ENCODE measurements at regions not wholly inside any gene's neighbourhood (a gene's known extent, or its start where the extent isn't known, plus 50 kb on each side); places are given as distances from the start of the nearest gene placed in this dataset.
"Not testable (repeated sequence)": the region's sequence is repeated elsewhere in the genome, so short reads cannot be mapped to it uniquely, and the experiment has no call there.

DNA sequence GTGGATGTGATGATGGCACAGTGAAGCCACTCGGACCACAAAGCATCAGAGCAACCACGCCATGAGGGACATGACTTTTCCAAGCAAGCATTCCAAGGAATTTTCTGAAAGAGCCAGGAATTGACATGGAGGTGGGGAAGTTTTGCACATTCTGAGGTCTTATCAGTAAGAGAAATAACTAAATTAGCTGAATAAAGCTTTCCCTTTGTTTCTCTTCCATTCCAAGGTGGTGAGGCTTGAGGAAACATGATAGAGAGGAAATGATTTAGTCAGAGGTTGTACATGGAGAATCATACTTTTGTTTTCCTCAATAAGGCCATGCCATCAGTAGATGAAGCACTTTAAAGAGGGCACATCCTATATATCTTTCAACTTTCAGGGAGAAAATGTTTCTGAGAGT is 115.7 kb upstream of the MMADHC start:
- ChIA-PET CTCF (no interaction called here), POLR2A (no interaction called here)

- POLR2A ChIA-PET, result no interaction called here
- CTCF ChIA-PET, result no interaction called here
Observed at GRCh38 chr2:149702571-149702970, 115.0 kb upstream of the MMADHC start.

GRCh38 chr2:149701241-149701640 is 113.7 kb upstream of the MMADHC start:
- ChIA-PET CTCF (no interaction called here), POLR2A (no interaction called here)

DNA sequence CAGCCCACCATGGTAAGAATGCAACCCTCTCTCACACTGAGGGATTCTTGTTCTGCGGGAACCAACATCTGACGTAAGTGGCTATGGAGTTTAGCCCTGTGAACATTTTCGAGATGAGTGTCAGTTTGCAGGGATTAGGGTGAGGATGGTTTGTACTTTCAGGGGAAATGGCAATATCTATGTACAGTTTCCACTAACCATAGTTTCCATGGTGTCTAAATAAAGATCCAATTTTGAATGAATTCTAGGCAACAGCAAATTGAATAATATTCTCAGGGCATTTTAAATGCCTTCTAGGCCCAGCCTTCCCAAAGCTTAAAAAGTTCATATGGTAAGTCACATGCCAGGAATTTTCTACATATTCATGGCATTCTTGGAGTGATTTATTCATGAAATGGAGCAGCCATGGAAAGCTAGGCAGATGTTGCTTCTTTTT is 105.4 kb upstream of the MMADHC start:
- CTCF ChIA-PET, result no interaction called here
- POLR2A ChIA-PET, result no interaction called here

GRCh38 chr2:149690825-149691224 is 103.2 kb upstream of the MMADHC start:
- CTCF ChIA-PET, result no interaction called here

DNA sequence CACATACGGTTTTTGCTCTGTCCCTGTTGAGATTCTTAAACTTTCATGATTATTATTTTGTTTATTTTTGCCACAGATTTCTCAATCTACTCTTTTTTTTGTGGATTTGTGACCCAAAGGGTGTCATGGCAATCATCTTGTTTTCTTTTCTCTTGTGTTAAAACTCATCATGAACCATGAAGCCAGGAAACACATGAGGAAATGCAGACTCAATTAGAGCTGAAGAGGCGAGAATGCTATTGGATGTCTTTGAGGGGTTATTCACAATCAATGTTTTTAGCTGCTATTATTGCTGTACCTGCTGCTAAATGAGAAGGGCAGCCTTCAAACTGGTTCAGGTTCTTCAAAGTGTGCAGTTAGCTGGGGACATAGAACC is 99.5 kb upstream of the MMADHC start:
- ChIA-PET CTCF (no interaction called here), POLR2A (no interaction called here)

More at GRCh38 chr2:149690825-149691224, 103.2 kb upstream of the MMADHC start:
- POLR2A ChIA-PET, result no interaction called here

DNA sequence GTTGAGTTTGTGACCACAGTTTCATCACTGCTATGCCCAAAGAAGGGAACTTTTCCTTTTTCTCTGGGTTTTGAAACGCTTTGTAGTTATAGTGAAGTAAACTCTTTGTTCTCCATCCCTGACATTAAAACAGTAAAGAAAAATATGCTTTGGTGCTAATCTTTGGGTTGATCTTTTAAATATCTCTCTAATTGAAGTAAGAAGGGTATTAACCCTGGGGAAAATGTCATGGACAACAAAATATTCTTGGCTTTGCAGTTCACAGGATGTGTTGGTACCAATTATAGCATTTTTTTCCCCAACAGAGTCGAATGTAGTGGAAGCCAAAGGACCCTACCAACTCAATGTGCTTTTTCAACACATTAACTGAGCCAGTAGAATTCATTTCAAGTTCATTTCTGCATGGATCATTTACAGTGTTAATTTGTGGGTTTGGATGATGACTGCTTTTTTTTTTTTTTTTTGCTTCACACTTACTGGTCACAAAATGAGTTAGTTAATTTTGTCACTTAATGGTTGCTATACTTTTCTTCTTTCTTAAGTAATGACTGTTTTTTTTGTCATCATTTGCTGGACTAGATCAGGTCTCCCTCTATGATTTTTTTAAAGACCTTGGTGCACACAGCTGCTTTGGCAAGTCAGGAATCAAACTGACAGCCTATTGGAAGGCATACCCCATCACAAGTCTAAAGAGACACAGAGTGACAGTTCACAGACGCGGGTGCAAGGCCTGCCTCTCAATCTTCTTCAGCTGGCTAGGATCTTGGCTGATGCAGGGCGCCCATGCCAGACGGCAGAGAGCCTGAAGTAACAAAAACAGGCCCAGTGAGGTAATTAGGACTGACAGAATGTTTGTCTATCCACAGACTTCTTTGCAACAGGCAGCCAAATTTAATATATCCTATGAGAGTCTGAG is 98.8 kb upstream of the MMADHC start:
- POLR2A ChIA-PET, result no interaction called here
- CTCF ChIA-PET, result no interaction called here

- POLR2A ChIA-PET, CTCF ChIA-PET: not testable (repeated sequence)
Observed at GRCh38 chr2:149685401-149685800, 97.8 kb upstream of the MMADHC start.

DNA sequence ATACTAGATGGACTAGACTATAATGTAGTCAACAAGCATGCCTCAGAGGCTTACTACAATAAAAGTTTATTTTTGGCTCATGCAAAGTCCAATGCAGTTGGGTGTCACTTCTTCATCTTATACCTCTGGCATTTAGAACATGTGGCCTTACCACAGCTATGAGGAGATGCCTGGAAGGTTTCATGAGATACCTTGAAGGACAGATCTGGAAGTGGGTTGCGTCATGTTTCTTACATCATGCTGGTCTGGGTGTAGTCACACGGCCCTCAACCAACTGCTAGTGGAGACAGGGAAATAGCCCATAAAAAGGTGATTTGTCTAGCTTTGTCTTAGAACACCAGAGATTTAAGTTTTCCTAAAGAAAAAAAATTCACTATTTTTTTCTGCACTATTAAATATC is 91.7 kb upstream of the MMADHC start:
- POLR2A ChIA-PET, result no interaction called here
- CTCF ChIA-PET, result no interaction called here

GRCh38 chr2:149677416-149677815 is 89.8 kb upstream of the MMADHC start:
- POLR2A ChIA-PET, result no interaction called here
- CTCF ChIA-PET, result no interaction called here

DNA sequence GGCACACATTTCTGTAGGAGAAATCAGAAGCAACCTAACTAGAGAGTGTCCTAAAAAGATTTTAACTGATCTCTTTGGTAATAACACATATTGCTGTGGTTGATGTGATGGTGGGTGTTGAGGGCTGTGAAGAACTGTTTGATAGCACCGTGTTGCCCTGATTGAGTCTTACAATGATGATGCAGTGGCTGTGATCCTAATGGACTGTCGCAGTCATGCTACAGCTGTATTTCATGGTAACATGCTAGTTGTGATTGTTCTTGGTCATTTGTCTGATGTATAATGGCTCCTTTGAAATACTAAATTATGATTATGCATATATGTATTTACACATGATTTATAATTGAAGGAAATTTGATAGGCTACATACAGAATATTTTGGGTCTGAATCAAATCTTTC is 82.5 kb upstream of the MMADHC start:
- ChIA-PET CTCF (no interaction called here), POLR2A (no interaction called here)

DNA sequence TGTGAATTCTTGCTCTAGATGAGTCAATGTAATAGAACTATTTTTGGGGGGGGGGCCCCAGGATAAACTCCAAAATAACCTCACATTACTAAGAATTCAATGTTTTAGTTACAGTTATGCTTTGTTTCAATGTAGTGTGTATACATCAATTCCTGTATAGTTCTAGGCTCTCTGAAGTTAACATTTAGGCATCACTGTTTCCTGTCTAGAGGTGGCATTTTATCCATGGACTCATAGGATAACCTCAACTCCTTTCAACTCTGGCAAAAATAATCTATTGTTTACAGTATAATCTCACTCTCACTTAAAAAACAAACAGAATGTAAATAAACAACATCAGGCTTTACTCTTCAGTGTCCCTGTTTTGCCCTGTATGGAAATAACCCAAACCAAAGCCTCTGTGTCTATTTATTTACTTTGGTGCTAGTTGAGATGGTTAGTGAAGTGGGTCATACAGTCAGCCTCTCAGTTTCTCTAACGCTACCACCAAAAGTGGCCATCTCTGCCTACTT is 79.3 kb upstream of the MMADHC start:
- ChIA-PET POLR2A (no interaction called here), CTCF (no interaction called here)

- CTCF ChIA-PET, result no interaction called here
- POLR2A ChIA-PET, result no interaction called here
Observed at GRCh38 chr2:149664896-149665295, 77.3 kb upstream of the MMADHC start.

GRCh38 chr2:149662556-149662955 is 75.0 kb upstream of the MMADHC start:
- ChIA-PET CTCF (no interaction called here), POLR2A (no interaction called here)

DNA sequence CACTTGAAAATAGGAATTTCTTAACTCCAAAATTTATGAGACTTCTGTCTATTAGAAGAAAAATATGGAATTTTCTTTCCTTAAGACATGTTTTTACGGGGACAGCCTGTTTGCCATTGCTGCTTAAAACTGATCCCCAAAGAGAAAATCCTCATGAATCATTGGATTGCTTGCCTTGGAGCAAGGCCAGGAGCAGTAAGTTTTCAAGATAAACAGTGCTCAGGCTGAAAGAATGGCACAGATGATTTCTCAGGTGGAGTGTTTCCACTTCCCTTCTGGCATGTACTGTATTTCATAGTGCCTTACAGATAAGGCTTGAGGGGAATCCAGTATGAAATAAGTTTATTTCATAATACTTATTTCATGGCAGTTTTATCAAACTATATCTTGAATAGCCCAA is 74.3 kb upstream of the MMADHC start:
- POLR2A ChIA-PET, result no interaction called here

DNA sequence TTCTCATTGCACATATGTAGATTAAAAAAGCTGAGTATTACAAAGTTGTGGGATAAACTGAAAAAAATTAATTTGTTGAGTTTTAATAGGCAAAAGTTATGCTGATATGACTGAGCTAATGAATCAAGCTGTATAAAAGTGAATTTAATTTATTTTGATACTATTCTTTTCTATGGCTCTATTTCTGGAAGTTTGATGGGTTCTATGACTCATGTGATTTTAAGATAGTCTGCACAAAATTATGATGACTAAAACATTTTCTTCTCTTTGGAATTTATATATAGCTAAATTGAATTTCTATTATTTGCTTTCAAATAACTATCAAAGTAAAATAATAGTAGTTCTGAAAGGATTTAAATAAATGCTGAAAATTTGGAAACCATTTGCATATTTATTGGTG is 71.0 kb upstream of the MMADHC start:
- CTCF ChIA-PET, result no interaction called here
- POLR2A ChIA-PET, result no interaction called here

More for the DNA sequence above, 74.3 kb upstream of the MMADHC start:
- CTCF ChIA-PET, result no interaction called here

DNA sequence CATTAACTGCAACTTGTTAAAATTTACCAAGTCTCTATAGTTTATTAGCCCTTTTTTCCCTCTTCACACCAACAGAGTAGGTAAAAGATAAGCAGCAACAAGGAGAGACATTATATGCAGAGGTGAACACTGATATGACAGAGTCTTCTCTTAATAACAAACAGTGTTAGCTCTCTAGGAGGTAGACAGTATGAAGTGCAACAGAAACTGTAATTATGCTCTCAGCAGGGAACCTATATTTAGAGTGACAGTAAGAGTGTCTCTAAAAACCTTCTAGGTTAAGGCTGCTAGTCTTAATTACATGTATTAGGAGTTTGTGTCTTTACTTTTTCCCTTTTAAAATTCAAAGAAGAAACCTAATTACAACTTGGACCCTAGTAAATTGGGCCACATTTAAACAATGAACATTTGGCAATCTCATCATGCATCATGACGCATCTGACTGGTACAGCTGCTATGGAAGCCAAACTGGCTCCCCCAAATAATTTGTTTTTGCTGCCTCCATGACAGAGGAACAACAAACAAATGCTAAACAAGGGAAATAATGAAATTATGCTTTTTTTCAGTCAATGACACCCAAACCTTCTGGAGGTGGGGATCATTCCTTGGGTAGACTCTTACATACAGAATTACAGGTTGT is 69.9 kb upstream of the MMADHC start:
- ChIA-PET POLR2A (no interaction called here), CTCF (no interaction called here)

GRCh38 chr2:149656996-149657395 is 69.4 kb upstream of the MMADHC start:
- ChIA-PET CTCF (no interaction called here), POLR2A (no interaction called here)

DNA sequence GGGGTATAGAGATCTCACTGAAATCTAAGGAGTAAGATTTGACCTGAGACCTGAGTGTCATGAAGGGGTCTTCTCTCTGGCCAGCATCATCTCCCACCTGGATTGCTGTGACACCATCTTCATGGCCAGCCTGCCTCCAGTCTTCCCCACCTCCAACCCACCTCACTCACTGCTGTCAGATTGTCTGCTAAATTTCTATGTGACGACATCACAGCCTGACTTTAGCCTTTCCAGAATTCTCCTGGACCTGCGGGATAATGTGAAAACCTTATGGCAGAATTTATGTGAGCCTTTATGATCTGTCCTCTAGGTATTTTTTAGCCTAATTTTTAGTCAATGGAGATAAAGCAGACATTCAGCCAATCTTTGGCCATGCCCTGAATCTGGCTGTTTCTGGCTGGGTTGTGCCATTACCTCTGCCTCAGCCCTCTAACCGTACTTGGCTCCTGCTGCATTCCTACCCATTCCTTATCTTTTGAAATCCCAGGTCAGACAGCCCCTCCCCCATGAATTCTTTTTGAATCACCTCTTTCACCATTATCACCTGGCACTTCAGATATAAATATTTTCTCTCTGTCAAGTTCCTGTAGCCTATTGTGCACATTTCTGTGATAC is 66.4 kb upstream of the MMADHC start:
- ChIA-PET POLR2A (no interaction called here), CTCF (no interaction called here)

- ChIA-PET CTCF (no interaction called here), POLR2A (no interaction called here)
Observed at GRCh38 chr2:149652926-149653325, 65.4 kb upstream of the MMADHC start.

DNA sequence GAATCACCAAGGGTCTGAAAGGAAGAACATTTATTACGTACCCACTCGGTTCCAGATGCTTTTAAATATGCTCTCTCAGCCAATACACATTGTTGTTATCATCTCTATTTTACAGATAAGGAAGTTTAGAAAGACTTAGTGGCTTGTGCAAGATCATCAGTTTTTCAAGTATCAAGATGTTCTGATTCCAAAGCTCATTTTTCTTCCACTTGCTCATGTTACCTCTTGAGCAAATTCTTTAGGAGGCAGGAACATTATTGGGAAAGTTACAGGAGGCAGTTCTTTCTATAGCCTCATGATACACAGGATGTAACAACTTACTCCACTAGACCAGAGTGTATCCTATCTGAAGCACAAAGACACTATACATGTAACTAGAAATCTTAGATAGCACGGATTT is 65.0 kb upstream of the MMADHC start:
- ChIA-PET POLR2A (no interaction called here), CTCF (no interaction called here)
